Smooth muscle cell (in vitro differentiated cells): ENCODE measurements at regions not wholly inside any gene's neighbourhood (a gene's known extent, or its start where the extent isn't known, plus 50 kb on each side); places are given as distances from the start of the nearest gene placed in this dataset.
"Not testable (repeated sequence)": the region's sequence is repeated elsewhere in the genome, so short reads cannot be mapped to it uniquely, and the experiment has no call there.

ENCODE experiments used
- DNase-seq: peaks from one replicate; lab custom pipeline; 2025; ENCODE audit not compliant: unreplicated experiment; lab: John Stamatoyannopoulos, UW
- H2AFZ ChIP-seq: fragments of 200-600 bp; sonication (generic); 2 replicates; pipeline ENCODE4 v1.6.0; 2016; ENCODE audit warnings: antibody characterized with exemption, low read depth, mild to moderate bottlenecking
- H3F3A ChIP-seq: fragments of 200-600 bp; sonication (generic); 2 replicates; pipeline ENCODE4 v1.6.0; 2017; ENCODE audit warnings: antibody characterized with exemption, low read depth
- H3K27ac ChIP-seq: fragments of 200-600 bp; sonication (generic); 2 replicates; pipeline ENCODE4 v1.5.1; 2016; ENCODE audit warnings: low read depth, mild to moderate bottlenecking
- H3K27me3 ChIP-seq: fragments of 200-600 bp; sonication (generic); 2 replicates; pipeline ENCODE4 v1.6.1; 2016; ENCODE audit warnings: low read depth, mild to moderate bottlenecking
- H3K36me3 ChIP-seq: fragments of 200-600 bp; sonication (generic); 2 replicates; pipeline ENCODE4 v1.5.1; 2016; ENCODE audit warnings: low read depth
- H3K4me1 ChIP-seq: fragments of 200-600 bp; sonication (generic); 2 replicates; pipeline ENCODE4 v1.5.1; 2016; ENCODE audit warnings: low read depth
- H3K4me2 ChIP-seq: fragments of 200-600 bp; sonication (generic); 2 replicates; pipeline ENCODE4 v1.6.0; 2016; ENCODE audit warnings: mild to moderate bottlenecking
- H3K4me3 ChIP-seq: fragments of 200-600 bp; sonication (generic); 2 replicates; pipeline ENCODE4 v1.5.1; 2016; ENCODE audit warnings: mild to moderate bottlenecking
- H3K79me2 ChIP-seq: fragments of 200-600 bp; sonication (generic); 2 replicates; pipeline ENCODE4 v1.6.0; 2016; ENCODE audit warnings: low read depth, mild to moderate bottlenecking
- H3K9ac ChIP-seq: fragments of 200-600 bp; sonication (generic); 2 replicates; pipeline ENCODE4 v1.6.0; 2016; ENCODE audit warnings: low read depth
- H3K9me3 ChIP-seq: fragments of 200-600 bp; sonication (generic); replicated peaks from 2 replicates; pipeline ENCODE4 v1.5.1; 2016; ENCODE audit warnings: low read depth
- H4K20me1 ChIP-seq: fragments of 200-600 bp; sonication (generic); 2 replicates; pipeline ENCODE4 v1.6.0; 2016; ENCODE audit warnings: low read depth
- WGBS: methylation state at CpG from one replicate; pipeline ENCODE4 v1.1.7; 2016; ENCODE audit warnings: low lambda C conversion rate; 5-methylcytosine and 5-hydroxymethylcytosine counted together
- TF ChIP-seq, protein P1 (sequence below): fragments of 200-600 bp; sonication (generic); IDR thresholded peaks from 2 replicates; pipeline ENCODE4 v1.5.1; 2017; ENCODE audit warnings: borderline replicate concordance, mild to moderate bottlenecking, antibody characterized with exemption; ENCODE audit not compliant: insufficient read depth, poor library complexity, severe bottlenecking

DNA sequence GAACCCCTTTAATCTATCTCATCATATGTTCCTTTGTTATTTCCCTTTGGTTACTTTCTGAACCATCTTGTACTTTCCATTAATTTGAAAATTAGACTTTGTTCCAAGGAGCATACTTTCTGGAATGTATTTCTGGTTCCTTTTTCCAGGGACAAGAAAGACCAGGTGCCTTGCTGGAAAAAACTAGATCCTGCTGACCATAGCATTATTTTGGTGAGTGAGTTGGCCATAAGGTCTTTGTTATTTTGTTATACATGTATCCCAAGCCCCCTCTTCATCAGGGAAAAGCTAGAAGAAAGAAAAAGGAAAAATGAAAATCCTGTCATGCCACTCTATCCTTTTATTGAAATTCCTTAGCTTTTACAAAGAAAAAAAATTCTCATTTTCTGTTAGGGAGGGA lies 228.1 kb upstream of the TFPI start:
- H3K4me2 ChIP-seq: no peak overlapping the region
- no peak for DNase-seq
- TF ChIP-seq, protein P1, sequence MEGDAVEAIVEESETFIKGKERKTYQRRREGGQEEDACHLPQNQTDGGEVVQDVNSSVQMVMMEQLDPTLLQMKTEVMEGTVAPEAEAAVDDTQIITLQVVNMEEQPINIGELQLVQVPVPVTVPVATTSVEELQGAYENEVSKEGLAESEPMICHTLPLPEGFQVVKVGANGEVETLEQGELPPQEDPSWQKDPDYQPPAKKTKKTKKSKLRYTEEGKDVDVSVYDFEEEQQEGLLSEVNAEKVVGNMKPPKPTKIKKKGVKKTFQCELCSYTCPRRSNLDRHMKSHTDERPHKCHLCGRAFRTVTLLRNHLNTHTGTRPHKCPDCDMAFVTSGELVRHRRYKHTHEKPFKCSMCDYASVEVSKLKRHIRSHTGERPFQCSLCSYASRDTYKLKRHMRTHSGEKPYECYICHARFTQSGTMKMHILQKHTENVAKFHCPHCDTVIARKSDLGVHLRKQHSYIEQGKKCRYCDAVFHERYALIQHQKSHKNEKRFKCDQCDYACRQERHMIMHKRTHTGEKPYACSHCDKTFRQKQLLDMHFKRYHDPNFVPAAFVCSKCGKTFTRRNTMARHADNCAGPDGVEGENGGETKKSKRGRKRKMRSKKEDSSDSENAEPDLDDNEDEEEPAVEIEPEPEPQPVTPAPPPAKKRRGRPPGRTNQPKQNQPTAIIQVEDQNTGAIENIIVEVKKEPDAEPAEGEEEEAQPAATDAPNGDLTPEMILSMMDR: no peak
- H3K36me3 ChIP-seq: no peaks in the 10 kb centered on the region
- H3K4me1 ChIP-seq: no peaks in the 10 kb centered on the region
- H3K4me3 ChIP-seq: no peak overlapping the region
- H3K27ac ChIP-seq: no peak overlapping the region
- H3K27me3 ChIP-seq: no peaks in the 10 kb centered on the region
- no peaks in the 10 kb centered on the region for H3K79me2 ChIP-seq
- H3F3A ChIP-seq: no peaks in the 10 kb centered on the region
- H4K20me1 ChIP-seq: no peaks in the 10 kb centered on the region
- H3K9me3 ChIP-seq: no peaks in the 10 kb centered on the region
- no peak overlapping the region for H3K9ac ChIP-seq
- H2AFZ ChIP-seq: no peak overlapping the region

GRCh38 chr2:187783446-187783845 lies 229.2 kb upstream of the TFPI start:
- no peaks in the 10 kb centered on the region for H4K20me1 ChIP-seq
- H3K4me3 ChIP-seq: no peak overlapping the region
- no peaks in the 10 kb centered on the region for H3K9me3 ChIP-seq
- WGBS: 89% methylated on average over 1 of the region's 1 CpG
- H3K27ac ChIP-seq: no peak overlapping the region
- no peaks in the 10 kb centered on the region for H3K36me3 ChIP-seq
- no peaks in the 10 kb centered on the region for H3K4me1 ChIP-seq
- no peak overlapping the region for H2AFZ ChIP-seq
- H3K9ac ChIP-seq: no peak overlapping the region
- H3K79me2 ChIP-seq: no peaks in the 10 kb centered on the region
- no peaks in the 10 kb centered on the region for H3F3A ChIP-seq
- TF ChIP-seq, protein P1: no peak
- H3K27me3 ChIP-seq: no peaks in the 10 kb centered on the region
- DNase-seq: no peak
- H3K4me2 ChIP-seq: no peak overlapping the region

DNA sequence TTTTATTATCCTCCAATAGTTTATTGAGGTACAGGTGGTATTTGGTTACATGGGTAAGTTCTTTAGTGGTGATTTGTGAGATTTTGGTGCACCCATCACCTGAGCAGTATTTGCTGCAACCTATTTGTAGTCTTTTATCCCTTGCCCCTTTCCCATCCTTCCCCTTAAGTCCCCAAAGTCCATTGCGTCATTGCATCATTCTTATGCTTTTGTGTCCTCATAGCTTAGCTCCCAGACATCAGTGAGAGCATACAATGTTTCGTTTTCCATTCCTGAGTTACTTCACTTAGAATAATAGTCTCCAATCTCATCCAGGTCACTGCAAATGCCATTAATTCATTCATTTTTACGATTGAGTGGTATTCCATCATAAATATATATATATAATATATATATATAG lies 229.9 kb upstream of the TFPI start:
- not testable (repeated sequence) for H3K9ac ChIP-seq, DNase-seq, H2AFZ ChIP-seq, H4K20me1 ChIP-seq, H3K27me3 ChIP-seq, H3K79me2 ChIP-seq, H3K27ac ChIP-seq, H3F3A ChIP-seq, H3K36me3 ChIP-seq, H3K4me1 ChIP-seq, H3K9me3 ChIP-seq, H3K4me3 ChIP-seq, H3K4me2 ChIP-seq
- 61% methylated on average over 3 of the region's 3 CpGs for WGBS

GRCh38 chr2:187799601-187800000 lies 245.4 kb upstream of the TFPI start:
- Histone ChIP-seq H3F3A (no peaks in the 10 kb centered on the region), H4K20me1 (no peaks in the 10 kb centered on the region), H3K9me3 (no peaks in the 10 kb centered on the region), H2AFZ (no peak overlapping the region), H3K4me2 (no peak overlapping the region), H3K4me3 (no peak overlapping the region), H3K27ac (no peak overlapping the region), H3K4me1 (no peaks in the 10 kb centered on the region), H3K9ac (no peak overlapping the region), H3K36me3 (no peaks in the 10 kb centered on the region), H3K27me3 (no peaks in the 10 kb centered on the region), H3K79me2 (no peaks in the 10 kb centered on the region)
- no peak for DNase-seq
- 95% methylated on average over 5 of the region's 5 CpGs for WGBS
- TF ChIP-seq, protein P1: no peak
